ENCODE measurements at regions not wholly inside any gene's neighbourhood (a gene's known extent, or its start where the extent isn't known, plus 50 kb on each side); places are given as distances from the start of the nearest gene placed in this dataset.

- no peak overlapping the region for H3K27ac ChIP-seq
- no peak for DNase-seq
- H3K27me3 ChIP-seq (ENCODE audit: low read depth), result no peaks in the 10 kb centered on the region
- no peak overlapping the region for H3K4me3 ChIP-seq
- no peaks in the 10 kb centered on the region for H3K9me3 ChIP-seq
- H3K36me3 ChIP-seq, result no peaks in the 10 kb centered on the region
- no peaks in the 10 kb centered on the region for H3K4me1 ChIP-seq
- no peak for TF ChIP-seq CTCF (IDR thresholded peaks at IDR 0.05)
- ATAC-seq, result no peak
- intact Hi-C loops (cut with DNase I), result no loop called here
Observed at GRCh38 chr12:102689701-102690100, 209.3 kb upstream of the IGF1 start.

- ATAC-seq (no peak), DNase-seq (no peak)
- no peaks in the 10 kb centered on the region for H3K36me3 ChIP-seq
- no peaks in the 10 kb centered on the region for H3K4me1 ChIP-seq
- no peaks in the 10 kb centered on the region for H3K27me3 ChIP-seq (ENCODE audit: low read depth)
- intact Hi-C loops (cut with DNase I), result no loop called here
- no peak overlapping the region for H3K27ac ChIP-seq
- TF ChIP-seq CTCF (IDR thresholded peaks at IDR 0.05), result no peak
- no peak overlapping the region for H3K4me3 ChIP-seq
- H3K9me3 ChIP-seq, result no peaks in the 10 kb centered on the region
Observed at GRCh38 chr12:102687523-102687922, 207.2 kb upstream of the IGF1 start.

- Histone ChIP-seq H3K9me3 (no peaks in the 10 kb centered on the region), H3K4me1 (no peaks in the 10 kb centered on the region), H3K4me3 (no peak overlapping the region), H3K36me3 (no peaks in the 10 kb centered on the region), H3K27ac (no peak overlapping the region), H3K27me3 (ENCODE audit: low read depth) (no peaks in the 10 kb centered on the region)
- no peak for TF ChIP-seq CTCF (IDR thresholded peaks at IDR 0.05)
- intact Hi-C loops (cut with DNase I), result no loop called here
- ATAC-seq (no peak), DNase-seq (no peak)
Observed at GRCh38 chr12:102685841-102686240, 205.5 kb upstream of the IGF1 start.

- intact Hi-C loops (cut with DNase I), result no loop called here
- H3K4me3 ChIP-seq, result no peak overlapping the region
- no peak for ATAC-seq
Observed at GRCh38 chr12:102685172-102685571, 204.8 kb upstream of the IGF1 start.

GRCh38 chr12:102682366-102683289, 202.3 kb upstream of the IGF1 start:
- H3K27ac ChIP-seq, result no peak overlapping the region
- H3K9me3 ChIP-seq, result no peaks in the 10 kb centered on the region
- TF ChIP-seq CTCF (IDR thresholded peaks at IDR 0.05), result no peak
- no peaks in the 10 kb centered on the region for H3K4me1 ChIP-seq
- intact Hi-C loops (cut with DNase I), result no loop called here
- DNase-seq, result no peak
- H3K36me3 ChIP-seq, result no peaks in the 10 kb centered on the region
- H3K4me3 ChIP-seq, result no peak overlapping the region
- H3K27me3 ChIP-seq (ENCODE audit: low read depth), result no peaks in the 10 kb centered on the region
- ATAC-seq, result no peak

More at GRCh38 chr12:102685172-102685571, 204.8 kb upstream of the IGF1 start:
- no peaks in the 10 kb centered on the region for H3K9me3 ChIP-seq
- H3K36me3 ChIP-seq, result no peaks in the 10 kb centered on the region
- H3K4me1 ChIP-seq, result no peaks in the 10 kb centered on the region
- no peak for TF ChIP-seq CTCF (IDR thresholded peaks at IDR 0.05)
- H3K27me3 ChIP-seq (ENCODE audit: low read depth), result no peaks in the 10 kb centered on the region
- no peak for DNase-seq
- H3K27ac ChIP-seq, result no peak overlapping the region

Measured in lower lobe of right lung (tissue), 2 donors.